ENCODE measurements at regions not wholly inside any gene's neighbourhood (a gene's known extent, or its start where the extent isn't known, plus 50 kb on each side); places are given as distances from the start of the nearest gene placed in this dataset.
"Not testable (repeated sequence)": the region's sequence is repeated elsewhere in the genome, so short reads cannot be mapped to it uniquely, and the experiment has no call there.

GRCh38 chr2:173550143-173550542 lies 195.5 kb downstream of the CDCA7 start:
- DNase-seq = no peak

GRCh38 chr2:173552531-173552930 lies 197.9 kb downstream of the CDCA7 start:
- no peak for DNase-seq

GRCh38 chr2:173553593-173553992 lies 198.9 kb downstream of the CDCA7 start:
- DNase-seq = no peak

GRCh38 chr2:173555833-173556232 lies 201.2 kb downstream of the CDCA7 start:
- no peak for DNase-seq

- DNase-seq = no peak
Measured at GRCh38 chr2:173556816-173557215, 202.1 kb downstream of the CDCA7 start.

GRCh38 chr2:173557497-173557896 lies 202.8 kb downstream of the CDCA7 start:
- no peak for DNase-seq

GRCh38 chr2:173567493-173567892 lies 212.8 kb downstream of the CDCA7 start:
- no peak for DNase-seq

GRCh38 chr2:173568054-173568453 lies 213.4 kb downstream of the CDCA7 start:
- no peak for DNase-seq

GRCh38 chr2:173571021-173571821 lies 216.5 kb downstream of the CDCA7 start:
- peak in 1 of 2 donors; percentile 37 for DNase-seq

- DNase-seq = no peak
Measured at GRCh38 chr2:173571887-173572680, 217.4 kb downstream of the CDCA7 start.

GRCh38 chr2:173572848-173573247 lies 218.2 kb downstream of the CDCA7 start:
- DNase-seq = no peak

GRCh38 chr2:173573782-173574181 lies 219.1 kb downstream of the CDCA7 start:
- not testable (repeated sequence) for DNase-seq

- DNase-seq = no peak
Measured at GRCh38 chr2:173574324-173575112, 219.8 kb downstream of the CDCA7 start.

- no peak for DNase-seq
Measured at GRCh38 chr2:173578404-173579107, 223.9 kb downstream of the CDCA7 start.

- DNase-seq = no peak
Measured at GRCh38 chr2:173580351-173580750, 225.7 kb downstream of the CDCA7 start.

GRCh38 chr2:173580956-173581355 lies 226.3 kb downstream of the CDCA7 start:
- DNase-seq = no peak

GRCh38 chr2:173583196-173583595 lies 228.5 kb downstream of the CDCA7 start:
- DNase-seq = no peak

GRCh38 chr2:173584000-173584399 lies 229.3 kb downstream of the CDCA7 start:
- DNase-seq = no peak

- no peak for DNase-seq
Measured at GRCh38 chr2:173584676-173585458, 230.2 kb downstream of the CDCA7 start.

- no peak for DNase-seq
Measured at GRCh38 chr2:173588931-173589369, 234.3 kb downstream of the CDCA7 start.

GRCh38 chr2:173589604-173590275 lies 235.1 kb downstream of the CDCA7 start:
- no peak for DNase-seq
